OCI-LY7 (cell line): ENCODE measurements at regions not wholly inside any gene's neighbourhood (a gene's known extent, or its start where the extent isn't known, plus 50 kb on each side); places are given as distances from the start of the nearest gene placed in this dataset.

Experiments used
- BruUV-seq: library from RNA; stranded (reverse); fragments of 400-500 nt; replicated peaks from 2 replicates; lab custom pipeline; 2021; lab: Mats Ljungman, UMichigan
- CTCF ChIA-PET: fragments of 300-600 bp; sonication (Branson Sonifier 250); formaldehyde crosslinking; loops from one replicate; lab custom pipeline; 2022; ENCODE audit warnings: antibody characterized with exemption; ENCODE audit not compliant: unreplicated experiment; lab: Charles Lee
- POLR2A ChIA-PET: fragments of 300-600 bp; sonication (Branson Sonifier 250); formaldehyde crosslinking; loops from one replicate; lab custom pipeline; 2022; ENCODE audit warnings: antibody characterized with exemption; lab: Charles Lee
- DNase-seq: peaks from one replicate; pipeline ENCODE4 v3.0.0-alpha.2; 2015; ENCODE audit warnings: low spot score
- H2AFZ ChIP-seq: fragments of 200-600 bp; sonication (generic), shearing (Covaris generic); 2 replicates; pipeline ENCODE4 v1.6.1; 2014; ENCODE audit warnings: mild to moderate bottlenecking, antibody characterized with exemption, low read length, moderate library complexity
- H3K27ac ChIP-seq: fragments of 200-600 bp; sonication (generic); 2 replicates; pipeline ENCODE4 v1.5.1; 2014; ENCODE audit warnings: mixed run types, low read depth, mild to moderate bottlenecking, moderate library complexity, low read length, inconsistent platforms; ENCODE audit not compliant: poor library complexity, severe bottlenecking
- H3K36me3 ChIP-seq: fragments of 200-600 bp; sonication (generic); 2 replicates; pipeline ENCODE4 v1.6.1; 2014; ENCODE audit warnings: mild to moderate bottlenecking, antibody characterized with exemption, low read length, moderate library complexity, mixed read lengths; ENCODE audit not compliant: insufficient read depth
- H3K4me1 ChIP-seq: fragments of 200-600 bp; sonication (generic); 2 replicates; pipeline ENCODE4 v1.5.1; 2014; ENCODE audit warnings: mild to moderate bottlenecking, low read length; ENCODE audit not compliant: insufficient read depth, poor library complexity, severe bottlenecking
- H3K4me2 ChIP-seq: fragments of 200-600 bp; sonication (generic); 2 replicates; pipeline ENCODE4 v1.6.1; 2014; ENCODE audit warnings: mild to moderate bottlenecking, low read length
- H3K4me3 ChIP-seq: fragments of 200-600 bp; sonication (generic); 2 replicates; pipeline ENCODE4 v1.5.1; 2014; ENCODE audit warnings: mild to moderate bottlenecking, low read depth, low read length; ENCODE audit not compliant: poor library complexity, severe bottlenecking
- H3K79me2 ChIP-seq: fragments of 200-600 bp; sonication (generic); 2 replicates; pipeline ENCODE4 v1.6.1; 2016; ENCODE audit warnings: low read depth, mild to moderate bottlenecking, low read length, moderate library complexity, mixed read lengths; ENCODE audit not compliant: insufficient read depth
- H3K9me2 ChIP-seq: fragments of 200-600 bp; sonication (generic); 2 replicates; pipeline ENCODE4 v1.6.1; 2016; ENCODE audit warnings: mild to moderate bottlenecking, low read length, mixed read lengths; ENCODE audit not compliant: insufficient read depth
- H3K9me3 ChIP-seq: fragments of 200-600 bp; sonication (generic); 2 replicates; pipeline ENCODE4 v1.6.1; 2014; ENCODE audit warnings: mild to moderate bottlenecking, mixed run types, low read length, mixed read lengths
- H4K20me1 ChIP-seq: fragments of 200-600 bp; sonication (generic); 2 replicates; pipeline ENCODE4 v1.6.1; 2014; ENCODE audit warnings: mild to moderate bottlenecking, antibody characterized with exemption, low read length, moderate library complexity, mixed read lengths; ENCODE audit not compliant: insufficient read depth
- CTCF ChIP-seq: fragments of 200-600 bp; sonication (generic); conservative IDR thresholded peaks from 2 replicates; pipeline ENCODE4 v1.5.1; 2014; ENCODE audit warnings: mild to moderate bottlenecking, antibody characterized with exemption, low read length, moderate library complexity, mixed read lengths
- EZH2phosphoT487 ChIP-seq: fragments of 200-600 bp; sonication (generic); IDR thresholded peaks from 2 replicates; pipeline ENCODE4 v1.6.1; 2018; ENCODE audit warnings: low read depth, borderline replicate concordance, mild to moderate bottlenecking, mixed run types, antibody characterized with exemption, low read length, moderate library complexity, mixed read lengths
- intact Hi-C: fragments of 100-400 bp; cut with micrococcal nuclease; formaldehyde crosslinking; loops from one replicate; pipeline ENCODE4 v1.10.0; 2022; ENCODE audit not compliant: unreplicated experiment

GRCh38 chr17:36880268-36880905 is 56.9 kb upstream of the LHX1 start:
- H3K9me2 ChIP-seq: no peaks in the 10 kb centered on the region
- H2AFZ ChIP-seq: no peak overlapping the region
- no peak overlapping the region for H3K27ac ChIP-seq
- intact Hi-C loops: no loop called here
- no peaks in the 10 kb centered on the region for H3K36me3 ChIP-seq
- BruUV-seq: no TSS peak
- no peak overlapping the region for H3K4me2 ChIP-seq
- no peaks in the 10 kb centered on the region for H3K79me2 ChIP-seq
- ChIA-PET POLR2A (interaction anchor here (0.5 kb wide), 1 partner anchor 1688 kb away, joined by 3 read pairs; no protein-coding TSS in a partner anchor), CTCF (no interaction called here)
- H3K9me3 ChIP-seq: no peaks in the 10 kb centered on the region
- no peak overlapping the region for H3K4me3 ChIP-seq
- no peaks in the 10 kb centered on the region for H4K20me1 ChIP-seq
- no peak for DNase-seq
- H3K4me1 ChIP-seq: no peaks in the 10 kb centered on the region
- TF ChIP-seq EZH2phosphoT487 (no peak), CTCF (no peak)

GRCh38 chr17:36881323-36881722 is 56.0 kb upstream of the LHX1 start:
- intact Hi-C loops: no loop called here
- Histone ChIP-seq H3K36me3 (no peaks in the 10 kb centered on the region), H4K20me1 (no peaks in the 10 kb centered on the region), H2AFZ (no peak overlapping the region), H3K9me3 (no peaks in the 10 kb centered on the region), H3K79me2 (no peaks in the 10 kb centered on the region), H3K4me2 (no peak overlapping the region), H3K4me3 (no peak overlapping the region), H3K9me2 (no peaks in the 10 kb centered on the region), H3K4me1 (no peaks in the 10 kb centered on the region), H3K27ac (no peak overlapping the region)
- no peak for DNase-seq
- POLR2A ChIA-PET: interaction anchor here (0.5 kb wide), 1 partner anchor 1689 kb away, joined by 3 read pairs; no protein-coding TSS in a partner anchor
- TF ChIP-seq CTCF: no peak
- TF ChIP-seq EZH2phosphoT487: no peak
- BruUV-seq: no TSS peak
- CTCF ChIA-PET: no interaction called here

- no peak overlapping the region for H3K4me2 ChIP-seq
- no peak for TF ChIP-seq CTCF
- TF ChIP-seq EZH2phosphoT487: no peak
- H3K4me3 ChIP-seq: no peak overlapping the region
- H3K9me3 ChIP-seq: no peaks in the 10 kb centered on the region
- DNase-seq: no peak
- no peaks in the 10 kb centered on the region for H3K79me2 ChIP-seq
- H3K27ac ChIP-seq: no peak overlapping the region
- BruUV-seq: no TSS peak
- ChIA-PET POLR2A (no interaction called here), CTCF (no interaction called here)
- H4K20me1 ChIP-seq: no peaks in the 10 kb centered on the region
- H3K4me1 ChIP-seq: no peaks in the 10 kb centered on the region
- H3K36me3 ChIP-seq: no peaks in the 10 kb centered on the region
- intact Hi-C loops: no loop called here
- no peak overlapping the region for H2AFZ ChIP-seq
- H3K9me2 ChIP-seq: no peaks in the 10 kb centered on the region
These were observed 52.7 kb upstream of the LHX1 start for GRCh38 chr17:36884495-36885152.
